GM06990 (cell line): ENCODE measurements at regions not wholly inside any gene's neighbourhood (a gene's known extent, or its start where the extent isn't known, plus 50 kb on each side); places are given as distances from the start of the nearest gene placed in this dataset.

Source experiments
- DNase-seq: peaks from one replicate; pipeline ENCODE4 v3.0.0-alpha.2; 2011; ENCODE audit not compliant: insufficient read length; ENCODE audit errors: extremely low read depth
- H3K27me3 ChIP-seq: replicated peaks from 2 replicates; pipeline ENCODE4 v1.6.0; 2011; ENCODE audit warnings: low read length; ENCODE audit not compliant: control insufficient read depth, insufficient read depth
- H3K36me3 ChIP-seq: 2 replicates; pipeline ENCODE4 v1.5.1; 2011; ENCODE audit warnings: low read length; ENCODE audit not compliant: control insufficient read depth, insufficient read depth
- H3K4me3 ChIP-seq: replicated peaks from 2 replicates; pipeline ENCODE4 v1.5.1; 2011; ENCODE audit warnings: low read depth, mild to moderate bottlenecking, control low read depth, low read length
- CTCF ChIP-seq: IDR thresholded peaks from 2 replicates; pipeline ENCODE4 v1.5.1; 2011; ENCODE audit warnings: low read length, control low read depth, mild to moderate bottlenecking, inconsistent platforms; ENCODE audit not compliant: insufficient read depth, poor library complexity, severe bottlenecking

GRCh38 chr2:60234274-60234986 lies 319.0 kb downstream of the BCL11A start:
- Histone ChIP-seq H3K4me3 (no peak overlapping the region), H3K36me3 (no peaks in the 10 kb centered on the region), H3K27me3 (no peaks in the 10 kb centered on the region)
- no peak for DNase-seq
- no peak for TF ChIP-seq CTCF

GRCh38 chr2:60230596-60230995 lies 322.9 kb downstream of the BCL11A start:
- no peaks in the 10 kb centered on the region for H3K27me3 ChIP-seq
- H3K4me3 ChIP-seq, result no peak overlapping the region
- no peak for DNase-seq
- H3K36me3 ChIP-seq, result no peaks in the 10 kb centered on the region
- no peak for TF ChIP-seq CTCF

- Histone ChIP-seq H3K27me3 (no peaks in the 10 kb centered on the region), H3K36me3 (no peaks in the 10 kb centered on the region), H3K4me3 (no peak overlapping the region)
- no peak for DNase-seq
- TF ChIP-seq CTCF, result no peak
These were observed 323.4 kb downstream of the BCL11A start for GRCh38 chr2:60230037-60230436.

GRCh38 chr2:60226943-60227342 lies 326.5 kb downstream of the BCL11A start:
- DNase-seq, result no peak
- H3K36me3 ChIP-seq, result no peaks in the 10 kb centered on the region

GRCh38 chr2:60226191-60226590 lies 327.3 kb downstream of the BCL11A start:
- TF ChIP-seq CTCF, result no peak
- H3K36me3 ChIP-seq, result no peaks in the 10 kb centered on the region
- H3K4me3 ChIP-seq, result no peak overlapping the region
- no peaks in the 10 kb centered on the region; the same call in 1 of the 2 replicates for H3K27me3 ChIP-seq
- no peak for DNase-seq

More at GRCh38 chr2:60226943-60227342, 326.5 kb downstream of the BCL11A start:
- H3K27me3 ChIP-seq, result no peaks in the 10 kb centered on the region; the same call in 1 of the 2 replicates
- H3K4me3 ChIP-seq, result no peak overlapping the region
- no peak for TF ChIP-seq CTCF
